ENCODE measurements at regions not wholly inside any gene's neighbourhood (a gene's known extent, or its start where the extent isn't known, plus 50 kb on each side); places are given as distances from the start of the nearest gene placed in this dataset.
"Not testable (repeated sequence)": the region's sequence is repeated elsewhere in the genome, so short reads cannot be mapped to it uniquely, and the experiment has no call there.

DNA sequence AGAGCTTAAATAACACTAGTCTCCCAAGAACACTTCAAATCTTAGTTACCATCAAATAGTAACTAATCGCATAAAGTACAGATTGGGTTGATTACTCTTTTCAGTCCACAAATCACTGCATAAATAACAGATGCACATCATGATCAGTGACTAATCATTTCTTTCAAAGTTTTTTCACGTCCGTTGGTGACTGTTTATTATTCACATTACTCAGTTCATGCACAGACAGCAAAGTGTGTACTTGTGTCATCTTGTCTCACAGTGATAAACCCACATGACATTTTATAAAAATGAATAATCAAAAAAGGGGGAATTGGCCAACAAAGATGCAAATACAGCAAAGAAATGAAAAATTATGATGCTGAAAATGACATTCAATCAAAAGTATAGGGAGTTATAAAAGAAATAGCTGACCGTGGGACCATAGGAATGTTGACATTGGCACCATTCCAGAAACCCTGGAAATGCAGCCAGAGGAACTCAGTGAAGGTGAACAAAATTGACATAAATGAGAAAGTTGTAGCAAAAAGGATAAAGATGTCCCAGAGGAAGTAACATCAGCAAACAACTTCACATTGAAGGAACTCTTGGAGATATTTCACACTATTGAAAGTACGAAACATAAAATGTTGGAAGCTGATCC, 161.5 kb downstream of the SOX3 start:
- no peak for DNase-seq (ENCODE audit: low read depth in 1 of 2, low spot score in 1 of 2)

DNA sequence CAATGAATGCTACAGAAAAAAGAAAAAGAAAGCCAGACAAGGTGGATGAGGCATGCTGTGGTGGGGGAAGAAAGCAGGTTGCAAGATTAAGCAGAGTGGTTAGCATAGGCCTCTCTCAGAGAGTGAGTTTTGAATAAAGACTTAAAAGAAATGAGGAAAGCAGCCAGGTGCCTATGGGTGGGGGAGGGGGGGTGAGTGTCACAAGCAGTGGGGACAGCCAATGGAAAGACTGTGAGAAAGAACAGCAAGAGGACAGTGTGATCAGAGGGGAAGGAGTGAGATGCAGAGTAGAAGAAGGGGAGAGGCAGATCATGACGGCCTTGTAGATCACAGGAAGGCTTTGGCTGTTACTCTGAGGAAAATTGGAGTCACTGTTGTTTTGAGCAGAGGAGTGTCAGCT, 162.5 kb downstream of the SOX3 start:
- DNase-seq (ENCODE audit: low read depth in 1 of 2, low spot score in 1 of 2) = no peak

DNA sequence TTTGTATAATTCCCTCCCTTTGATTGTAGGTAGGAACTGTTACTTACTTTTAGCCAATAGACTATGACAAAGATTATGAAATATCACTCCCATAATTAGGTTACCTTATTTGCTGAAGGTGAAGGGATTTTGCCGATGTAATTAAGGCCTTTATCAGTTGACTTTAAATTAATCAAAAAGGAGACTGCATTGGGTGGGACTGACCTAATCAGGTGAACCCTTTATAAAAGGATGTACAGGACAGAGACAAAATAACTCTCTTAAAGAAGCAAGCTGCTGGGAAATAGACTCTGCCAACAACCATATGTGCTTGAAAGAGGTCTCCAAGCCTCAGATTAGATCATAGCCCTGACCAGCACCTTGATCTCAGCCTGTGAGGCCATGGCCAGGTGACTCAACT, 167.6 kb downstream of the SOX3 start:
- DNase-seq (ENCODE audit: low read depth in 1 of 2, low spot score in 1 of 2) = no peak

DNA sequence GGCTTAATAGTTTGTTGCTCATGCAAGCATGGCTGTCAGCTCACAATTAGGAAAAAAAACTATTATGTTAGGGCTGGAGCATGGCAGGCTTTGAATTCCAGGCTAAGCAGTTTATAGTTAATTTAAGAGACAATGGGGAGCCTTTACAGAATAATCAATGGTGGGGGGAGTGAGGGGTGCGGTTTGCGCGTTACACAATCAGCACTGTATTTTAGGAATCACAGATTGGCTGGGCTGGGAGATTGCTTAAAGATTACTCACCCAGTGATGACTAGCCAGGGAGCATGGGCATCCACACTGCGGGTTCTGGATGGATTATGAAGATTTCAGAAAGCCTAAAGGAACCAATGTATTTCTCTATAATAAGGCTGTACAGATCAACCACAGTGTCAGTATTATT, 186.6 kb downstream of the SOX3 start:
- no peak for DNase-seq (ENCODE audit: low read depth in 1 of 2, low spot score in 1 of 2)

DNA sequence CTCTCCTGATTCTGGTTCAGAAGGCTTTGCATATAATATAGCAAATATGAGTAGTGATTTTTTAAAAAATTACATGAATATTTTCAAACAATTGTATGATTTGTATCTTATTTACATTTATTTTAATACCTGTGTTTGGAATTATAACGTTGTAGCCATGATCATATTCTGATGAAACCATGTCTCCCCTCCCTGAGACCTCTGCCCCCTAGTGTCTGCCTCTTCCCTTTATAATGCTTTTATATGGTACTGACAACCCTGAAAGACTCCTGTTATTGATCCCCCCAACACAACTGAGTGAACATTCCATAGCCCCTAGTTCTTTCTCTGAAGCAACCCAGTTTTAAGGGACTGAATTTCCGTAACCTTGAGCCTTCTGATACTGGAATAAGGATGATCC, 187.4 kb downstream of the SOX3 start:
- DNase-seq (ENCODE audit: low read depth in 1 of 2, low spot score in 1 of 2) = no peak

DNA sequence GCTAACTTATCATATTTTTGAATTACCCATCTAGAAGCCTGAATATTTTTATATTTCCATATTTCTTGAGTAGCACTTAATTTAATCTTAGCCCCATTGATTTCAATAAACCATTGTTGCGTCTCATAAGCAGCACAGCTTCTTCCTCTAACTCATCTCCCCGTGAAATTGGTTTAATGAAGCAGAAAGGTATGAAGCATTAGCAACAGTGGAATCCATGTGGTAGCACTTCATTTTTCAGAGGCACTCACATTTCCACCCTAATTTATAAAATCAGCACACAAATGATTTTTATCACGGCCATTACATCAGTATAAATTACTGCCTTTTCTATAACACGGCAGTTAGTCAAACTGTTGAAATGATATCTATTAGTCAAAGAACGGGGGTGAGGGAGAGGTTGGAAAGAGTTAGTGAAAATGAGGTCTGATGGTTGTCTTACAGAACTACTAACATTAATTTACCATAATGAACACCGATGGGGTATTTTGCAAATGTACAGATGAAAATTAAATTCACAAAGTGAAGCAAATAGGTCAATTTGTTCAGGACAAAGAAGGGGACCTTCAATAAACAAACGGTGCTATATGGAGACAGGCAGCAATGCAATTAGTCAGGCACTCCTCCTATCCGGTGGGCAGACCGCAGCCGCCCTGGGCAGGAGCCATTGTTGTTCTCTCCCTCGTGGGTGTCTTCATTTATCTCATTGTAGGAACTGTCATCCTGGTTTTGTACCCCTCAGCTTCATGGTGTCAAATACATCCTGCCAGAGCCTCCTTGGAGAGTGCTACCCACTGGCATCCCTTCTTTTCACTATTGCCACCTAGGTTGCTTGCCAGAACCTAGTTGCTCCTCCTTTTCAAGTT, 205.7 kb downstream of the SOX3 start:
- no peak for DNase-seq (ENCODE audit: low read depth in 1 of 2, low spot score in 1 of 2)

DNA sequence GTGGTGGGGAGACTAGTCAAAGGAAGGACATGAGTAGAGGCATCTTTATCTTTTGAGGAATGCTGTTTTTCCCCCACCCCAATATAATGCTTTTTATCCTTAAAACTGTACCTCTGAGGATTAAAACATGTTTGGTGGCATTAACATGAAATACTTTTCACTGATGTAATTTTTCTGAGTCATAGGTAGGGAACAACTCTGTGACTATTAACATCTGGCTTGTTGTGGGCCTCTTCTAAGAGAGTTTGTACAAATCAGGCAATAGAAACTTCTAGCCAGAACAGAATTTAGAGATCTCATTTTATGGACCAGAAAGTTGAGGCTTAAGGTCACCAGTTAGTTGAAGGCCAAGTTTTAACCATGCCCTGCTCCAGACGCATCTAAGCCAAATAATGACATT, 207.6 kb downstream of the SOX3 start:
- no peak for DNase-seq (ENCODE audit: low read depth in 1 of 2, low spot score in 1 of 2)

DNA sequence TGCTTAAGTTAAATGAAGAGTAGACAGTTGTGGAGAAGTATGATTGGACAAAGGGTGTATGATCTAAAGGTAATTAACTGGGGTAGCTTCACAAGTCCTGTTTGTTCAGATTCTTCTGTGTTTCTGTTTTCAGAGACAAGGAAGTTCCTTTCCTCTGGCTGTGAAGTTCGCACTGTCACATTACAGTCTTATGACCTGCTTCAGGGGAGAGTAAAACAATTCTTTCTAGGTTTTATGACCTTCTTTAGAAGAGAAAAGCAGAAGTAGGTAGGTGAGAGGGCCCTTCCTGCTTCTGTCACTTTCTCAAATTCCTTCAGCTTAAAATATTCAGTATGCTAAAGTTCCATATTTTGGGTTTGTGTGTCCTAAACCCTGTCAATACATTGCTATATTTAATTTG, 211.9 kb downstream of the SOX3 start:
- no peak for DNase-seq (ENCODE audit: low read depth in 1 of 2, low spot score in 1 of 2)

DNA sequence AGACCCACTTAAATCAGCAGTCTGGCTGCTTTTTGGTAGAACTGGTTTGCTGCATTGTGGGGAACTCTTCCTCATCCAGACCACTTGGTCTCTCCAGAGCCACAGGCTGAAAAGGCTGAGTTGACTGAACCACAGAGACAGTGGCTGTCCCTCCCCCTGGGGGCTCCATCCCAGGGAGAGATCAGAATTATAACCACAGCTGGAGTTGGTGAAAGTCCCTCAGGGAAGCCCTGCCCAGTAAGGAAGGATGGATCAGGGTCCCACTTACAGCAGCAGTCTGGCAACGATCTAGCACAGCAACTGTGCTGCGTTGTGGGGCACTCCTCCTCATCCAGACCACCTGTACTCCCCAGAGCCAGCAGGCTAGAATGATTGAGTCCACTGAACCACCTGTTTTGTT, 212.7 kb downstream of the SOX3 start:
- DNase-seq (ENCODE audit: low read depth in 1 of 2, low spot score in 1 of 2) = no peak

DNA sequence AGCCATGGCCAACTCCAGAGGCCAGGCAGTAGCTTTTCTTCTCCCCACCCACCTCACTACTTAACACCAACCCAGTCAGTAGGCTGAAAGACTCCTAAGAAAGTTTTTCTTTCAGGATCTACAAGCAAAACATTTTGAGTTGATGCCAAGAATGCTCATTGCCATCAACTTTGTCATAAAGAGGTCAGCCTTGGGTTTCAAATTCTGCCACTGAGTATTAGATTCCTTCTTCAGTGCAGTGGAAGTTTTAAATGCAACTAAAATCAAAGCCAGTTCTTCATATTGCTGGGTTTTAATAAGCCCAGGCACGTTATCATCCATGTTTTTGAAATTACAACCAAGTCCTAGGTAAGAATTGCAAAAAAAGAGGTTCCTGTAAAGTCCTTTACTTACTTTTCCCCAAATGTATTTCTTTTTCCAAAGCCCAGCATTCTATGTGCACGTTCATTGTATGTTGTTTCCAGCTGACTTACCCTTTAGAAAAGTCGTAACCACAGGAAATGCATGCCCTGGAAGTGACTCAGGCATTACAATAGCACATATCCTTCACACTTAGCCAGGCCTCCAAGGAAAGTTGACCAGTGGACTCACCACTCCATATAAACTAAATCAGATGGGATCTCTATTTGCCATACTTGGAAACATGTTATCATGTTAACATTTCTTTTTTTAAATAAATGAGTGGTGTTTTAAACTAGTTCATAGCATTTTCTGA, 229.9 kb downstream of the SOX3 start:
- DNase-seq (ENCODE audit: low read depth in 1 of 2, low spot score in 1 of 2) = no peak

DNA sequence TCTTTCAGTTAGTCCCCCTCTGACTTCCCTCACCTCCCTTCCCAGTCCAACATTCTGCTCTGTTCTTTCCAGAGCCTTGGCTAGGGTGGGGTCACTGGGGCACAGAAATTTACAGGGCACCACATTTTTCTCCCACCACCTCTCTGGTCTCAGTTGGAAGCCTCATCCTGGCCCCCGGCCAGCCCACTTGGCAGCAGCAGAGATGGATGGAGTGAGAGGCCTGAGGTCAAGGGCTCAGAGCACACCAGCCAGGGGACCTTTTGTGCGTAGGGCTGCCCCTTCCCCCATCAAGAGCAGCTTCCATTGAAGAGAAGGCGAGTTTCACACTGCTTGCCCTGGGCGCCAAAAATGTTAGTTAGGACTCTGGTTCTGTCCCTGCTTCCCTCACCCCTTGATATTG, 230.9 kb downstream of the SOX3 start:
- no peak for DNase-seq (ENCODE audit: low read depth in 1 of 2, low spot score in 1 of 2)

DNA sequence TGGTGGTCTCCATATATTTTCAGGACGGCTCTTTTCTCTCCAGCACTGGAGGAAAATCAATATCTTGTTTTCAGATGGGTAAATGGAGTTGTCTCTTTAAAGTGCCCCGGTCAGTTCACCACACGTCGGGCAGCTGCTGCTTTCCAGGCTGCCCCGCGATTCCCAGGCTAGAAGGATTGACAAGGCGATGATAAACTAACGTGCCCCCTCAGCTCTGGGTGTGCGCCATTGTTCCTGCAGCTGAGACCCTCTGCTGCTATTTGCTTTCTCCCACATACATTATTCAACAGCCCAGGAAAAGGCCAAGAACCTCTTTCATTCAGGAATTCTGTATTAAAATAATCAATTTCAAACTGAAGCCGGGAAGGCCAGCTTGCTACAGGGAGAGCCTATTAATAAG, 254.5 kb downstream of the SOX3 start:
- no peak for DNase-seq (ENCODE audit: low read depth in 1 of 2, low spot score in 1 of 2)

DNA sequence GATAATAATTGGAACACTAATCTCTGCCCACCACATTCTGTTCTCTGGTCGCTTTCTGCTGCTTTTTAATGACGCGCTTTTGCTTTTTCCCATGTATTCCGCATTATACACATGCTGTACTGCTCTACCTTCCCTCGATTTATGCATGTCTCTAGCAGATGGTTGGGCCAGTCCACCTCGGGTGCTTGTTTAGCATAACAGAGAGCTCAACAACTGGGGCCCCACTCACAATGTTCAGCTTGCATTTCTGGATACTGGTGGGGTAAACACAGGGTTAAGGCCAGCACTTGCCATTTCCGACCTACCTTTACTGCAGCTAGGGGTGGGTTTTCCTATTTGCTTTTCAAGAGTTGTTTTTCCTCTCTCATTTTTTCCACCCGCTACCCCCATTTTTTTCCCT, 255.8 kb downstream of the SOX3 start:
- no peak for DNase-seq (ENCODE audit: low read depth in 1 of 2, low spot score in 1 of 2)

DNA sequence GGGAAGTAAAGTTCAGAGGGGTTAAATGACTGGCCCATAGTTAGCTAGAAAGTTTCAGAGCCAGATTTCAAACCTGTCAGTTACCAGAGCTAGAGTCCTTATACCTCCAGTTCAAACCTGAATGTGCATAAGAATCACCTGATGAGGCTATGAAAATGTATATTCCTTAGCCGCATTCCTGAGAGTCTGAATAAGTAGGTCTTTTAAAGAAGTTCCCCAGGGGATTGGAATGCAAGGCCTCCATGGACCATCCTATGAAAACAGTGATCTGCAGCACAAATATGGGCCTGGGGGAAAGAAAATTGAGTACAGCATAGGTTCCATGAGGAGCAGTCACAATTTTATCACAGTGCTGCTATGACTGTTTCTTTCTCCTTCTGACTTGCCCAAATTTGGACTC, 263.9 kb upstream of the CXorf66 start:
- DNase-seq (ENCODE audit: low read depth in 1 of 2, low spot score in 1 of 2) = no peak

DNA sequence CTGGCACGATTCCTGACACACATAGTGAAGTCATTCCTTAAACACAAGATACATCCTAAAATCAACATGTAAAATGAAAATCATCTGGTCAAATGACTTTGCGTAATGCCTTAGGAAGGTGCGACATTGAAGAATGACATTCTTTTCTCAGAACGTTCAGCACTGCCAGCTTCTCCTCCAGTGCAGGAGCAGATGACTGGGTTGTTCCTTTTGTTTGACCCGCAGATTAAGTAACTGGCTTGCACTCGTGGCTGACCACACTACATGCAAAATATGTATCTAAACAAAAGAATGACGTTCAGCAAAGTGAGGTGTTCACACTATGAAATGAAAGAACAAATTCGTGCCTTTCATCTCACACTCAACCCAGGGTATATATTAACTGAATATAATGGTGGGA, 260.7 kb upstream of the CXorf66 start:
- DNase-seq (ENCODE audit: low read depth in 1 of 2, low spot score in 1 of 2) = not testable (repeated sequence)

DNA sequence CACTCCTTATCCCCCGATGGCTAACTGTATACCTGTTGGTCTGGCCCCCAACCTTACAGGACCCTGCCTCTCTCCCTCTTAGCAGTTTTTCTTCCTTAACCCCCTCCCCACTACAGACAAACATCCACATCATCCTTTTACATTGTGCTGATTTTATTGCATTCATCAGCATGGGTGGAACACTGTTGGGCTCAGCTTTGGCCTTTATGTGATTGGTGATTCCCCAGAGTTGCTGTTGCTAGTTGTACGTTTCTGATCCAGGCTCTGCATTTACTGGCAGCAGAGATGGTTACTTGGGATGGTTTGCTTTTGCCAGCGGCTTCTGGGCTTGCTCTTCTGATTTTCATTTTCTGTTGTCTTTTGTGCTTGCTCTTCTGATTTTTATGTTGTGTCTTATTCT, 250.6 kb upstream of the CXorf66 start:
- not testable (repeated sequence) for DNase-seq (ENCODE audit: low read depth in 1 of 2, low spot score in 1 of 2)

DNA sequence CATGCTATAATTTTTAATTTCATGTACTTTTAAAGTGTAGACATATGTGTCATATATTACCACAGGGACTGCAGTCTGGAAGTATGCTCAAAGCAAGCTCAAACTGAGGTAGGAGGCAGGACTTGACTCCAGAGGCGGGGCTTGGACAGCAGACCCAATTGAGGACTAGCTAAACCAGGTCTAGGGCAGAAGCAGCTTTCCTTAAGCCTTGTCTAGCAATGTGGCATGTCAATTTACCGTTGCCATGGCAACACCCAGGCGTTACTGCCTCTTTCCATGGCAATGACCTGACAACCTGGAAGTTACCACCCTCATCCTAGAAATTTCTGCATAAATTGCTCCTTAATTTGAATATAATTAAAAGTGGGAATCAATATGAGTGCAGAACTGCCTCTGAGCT, 249.2 kb upstream of the CXorf66 start:
- not testable (repeated sequence) for DNase-seq (ENCODE audit: low read depth in 1 of 2, low spot score in 1 of 2)

DNA sequence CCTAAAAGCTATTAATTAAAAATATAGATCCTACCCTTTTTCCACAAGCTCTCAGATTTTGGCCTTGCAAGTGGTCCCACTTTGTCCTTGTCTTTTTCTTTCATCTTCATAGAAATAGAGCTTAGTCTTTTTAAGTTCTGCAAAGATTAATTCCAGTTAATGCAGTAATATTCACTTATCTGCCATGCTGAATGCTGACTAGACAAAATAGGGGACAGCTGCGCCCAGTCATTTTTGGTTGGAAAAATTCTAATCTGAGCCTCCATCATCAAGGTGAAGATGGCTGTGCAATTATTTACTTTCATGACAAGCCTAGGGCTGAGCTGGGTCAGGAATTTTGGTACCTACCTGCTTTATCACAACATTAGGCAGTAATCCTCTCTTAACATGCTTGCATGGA, 241.3 kb upstream of the CXorf66 start:
- DNase-seq (ENCODE audit: low read depth in 1 of 2, low spot score in 1 of 2) = no peak

DNA sequence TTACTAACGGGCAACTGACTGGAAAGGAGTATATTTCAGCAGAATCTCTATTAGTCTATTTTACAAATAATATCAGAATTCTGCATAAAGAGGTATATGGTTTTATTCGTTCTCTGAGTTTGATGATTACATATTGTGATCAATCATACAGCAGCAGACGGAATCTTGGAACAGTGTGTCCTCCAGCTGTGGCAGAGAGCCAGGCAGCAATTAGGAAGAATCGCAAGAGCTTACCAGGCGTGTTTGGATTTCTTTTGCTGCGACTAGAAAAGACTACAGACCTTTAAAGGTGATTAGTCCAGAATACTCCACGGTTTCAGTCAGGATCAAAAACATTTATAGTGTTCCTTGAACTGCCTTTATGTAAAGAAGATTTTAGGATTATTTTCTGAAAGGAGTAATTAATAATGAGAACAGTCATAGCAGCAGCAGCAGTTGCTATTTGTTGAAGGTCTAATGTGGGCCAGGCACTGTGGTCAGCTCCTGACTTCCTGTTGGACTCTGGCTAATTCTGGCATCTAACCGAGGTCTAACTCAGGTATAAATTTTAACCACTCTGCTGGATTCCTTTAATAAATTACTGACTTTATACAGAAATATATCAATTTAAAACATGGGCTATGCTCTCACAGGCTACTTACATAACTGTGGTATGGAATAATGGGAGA, 225.3 kb upstream of the CXorf66 start:
- DNase-seq (ENCODE audit: low read depth in 1 of 2, low spot score in 1 of 2) = no peak

DNA sequence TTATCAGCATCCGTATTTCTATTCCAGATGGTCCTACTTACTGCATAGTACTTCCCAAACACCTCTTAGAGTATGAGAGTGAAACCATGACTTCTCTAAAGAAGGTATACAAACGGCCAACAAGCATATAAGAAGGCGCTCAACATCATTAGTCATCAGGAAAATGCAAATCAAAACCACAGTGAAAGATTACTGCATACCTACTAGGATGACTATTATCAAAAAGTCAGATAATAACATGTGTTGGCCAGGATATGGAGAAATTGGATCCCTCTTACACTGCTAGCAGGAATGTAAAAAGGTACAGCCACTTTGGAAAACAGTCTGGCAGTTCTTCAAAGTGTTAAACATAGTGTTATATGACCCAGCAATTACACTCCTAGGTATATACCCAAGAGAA, 215.3 kb upstream of the CXorf66 start:
- DNase-seq (ENCODE audit: low read depth in 1 of 2, low spot score in 1 of 2) = no peak

DNA sequence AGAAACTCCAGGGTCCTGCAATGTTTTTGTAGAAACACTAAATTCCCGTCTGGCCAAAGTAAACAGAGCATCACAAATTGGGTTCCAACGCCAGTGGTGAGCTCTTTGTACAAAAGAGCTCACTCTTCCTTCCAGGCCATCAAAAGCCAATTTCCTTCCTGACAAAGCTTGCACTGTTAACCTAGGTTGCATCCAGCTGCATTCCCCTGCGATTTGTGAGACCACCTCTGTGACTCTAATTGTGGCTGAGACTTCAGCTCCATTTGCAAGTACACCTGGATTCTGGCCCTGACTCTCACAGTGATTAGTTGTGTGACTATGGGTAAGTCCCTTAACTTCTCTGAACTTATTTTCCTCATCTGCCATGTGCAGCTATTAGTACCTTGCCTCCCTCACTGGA, 212.5 kb upstream of the CXorf66 start:
- no peak for DNase-seq (ENCODE audit: low read depth in 1 of 2, low spot score in 1 of 2)

DNA sequence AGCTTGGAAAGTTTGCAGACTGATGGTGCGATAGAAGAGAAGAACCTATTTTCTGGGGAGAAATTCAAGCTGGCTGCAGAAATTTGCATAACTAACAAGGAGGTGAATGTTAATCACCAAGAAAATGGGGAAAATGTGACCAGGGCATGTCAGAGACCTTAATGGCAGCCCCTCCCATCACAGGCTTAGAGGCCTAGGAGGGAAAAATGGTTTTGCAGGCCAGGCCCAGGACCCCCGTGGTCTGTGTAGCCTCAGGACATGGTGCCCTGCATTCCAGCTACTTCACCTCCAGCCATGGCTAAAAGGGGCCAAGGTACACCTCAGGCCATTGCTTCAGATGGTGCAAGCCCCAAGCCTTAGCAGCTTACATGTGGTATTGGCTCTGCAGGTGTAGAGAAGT, 207.1 kb upstream of the CXorf66 start:
- DNase-seq (ENCODE audit: low read depth in 1 of 2, low spot score in 1 of 2) = no peak
